Subcutaneous abdominal adipose tissue (tissue), 5 donors: ENCODE measurements at regions not wholly inside any gene's neighbourhood (a gene's known extent, or its start where the extent isn't known, plus 50 kb on each side); places are given as distances from the start of the nearest gene placed in this dataset.
A peak's percentile ranks its signal among the peaks of the same experiment; 100 is the strongest.

Experiments
- H3K27ac ChIP-seq: one replicate; pipeline ENCODE4 v1.7.0; 2013; ENCODE audit warnings: low read depth, mild to moderate bottlenecking, inconsistent platforms, low read length, moderate library complexity
- H3K27me3 ChIP-seq, 5 donors: one replicate each; pipeline ENCODE4 v1.7.0; 2013; ENCODE audit warnings: low read length in 5 of 5, inconsistent platforms in 1 of 5; ENCODE audit not compliant: control insufficient read depth in 5 of 5, insufficient read depth in 4 of 5
- H3K36me3 ChIP-seq, 5 donors: one replicate each; pipeline ENCODE4 v1.7.0; 2013; ENCODE audit warnings: low read length in 5 of 5; ENCODE audit not compliant: control insufficient read depth in 5 of 5, insufficient read depth in 5 of 5
- H3K4me1 ChIP-seq, 5 donors: one replicate each; pipeline ENCODE4 v1.7.0; 2013; ENCODE audit warnings: low read length in 5 of 5, mild to moderate bottlenecking in 3 of 5, moderate library complexity in 1 of 5; ENCODE audit not compliant: control insufficient read depth in 5 of 5, insufficient read depth in 5 of 5
- H3K4me3 ChIP-seq, 5 donors: one replicate each; pipeline ENCODE4 v1.7.0; 2013; ENCODE audit warnings: low read length in 5 of 5, low read depth in 1 of 5
- H3K9ac ChIP-seq, 5 donors: one replicate each; pipeline ENCODE4 v1.7.0; 2013; ENCODE audit warnings: low read length in 5 of 5, mild to moderate bottlenecking in 4 of 5, moderate library complexity in 3 of 5
- H3K9me3 ChIP-seq, 5 donors: one replicate each; pipeline ENCODE4 v1.7.0; 2013; ENCODE audit warnings: low read length in 5 of 5; ENCODE audit not compliant: control insufficient read depth in 5 of 5
- donor health status: healthy.
- donor health status: healthy.
- donor health status: healthy.
- donor health status: healthy.
- donor health status: healthy.

DNA sequence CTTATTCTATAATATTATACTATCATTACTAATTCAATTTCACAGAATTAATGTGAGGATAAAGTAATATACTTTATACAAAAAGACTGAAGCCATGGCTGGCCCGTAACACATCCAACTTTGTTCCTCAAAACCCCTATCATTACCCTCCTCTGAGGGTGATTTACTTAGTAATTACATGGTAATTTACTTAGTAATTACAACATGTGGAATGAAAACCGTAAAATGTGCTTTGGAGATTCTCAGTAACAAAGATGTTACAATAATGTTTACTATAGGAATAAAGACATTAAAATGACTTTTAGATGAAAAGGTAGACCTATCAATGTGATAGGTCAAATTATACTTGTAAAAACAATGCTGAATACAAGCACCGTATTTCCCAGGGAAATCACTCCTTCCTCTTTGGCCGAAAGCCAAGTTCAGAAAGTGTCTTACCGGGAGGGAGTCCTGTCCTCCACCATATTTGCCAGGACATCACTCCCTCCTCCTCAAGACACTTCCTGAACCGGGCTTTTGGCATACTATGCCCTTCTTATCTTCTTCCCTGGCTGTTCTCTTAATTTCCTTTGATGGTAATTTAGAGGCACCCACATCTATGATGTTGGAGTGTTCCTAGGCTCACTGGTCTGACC, 1047.8 kb downstream of the SOCS6 start:
- H3K4me3 ChIP-seq: no peak overlapping the region
- H3K27ac ChIP-seq: no peak overlapping the region
- H3K9me3 ChIP-seq: no peaks in the 10 kb centered on the region
- H3K4me1 ChIP-seq: no peaks in the 10 kb centered on the region
- H3K9ac ChIP-seq: no peak overlapping the region
- H3K36me3 ChIP-seq: no peaks in the 10 kb centered on the region
- H3K27me3 ChIP-seq: no peaks in the 10 kb centered on the region

DNA sequence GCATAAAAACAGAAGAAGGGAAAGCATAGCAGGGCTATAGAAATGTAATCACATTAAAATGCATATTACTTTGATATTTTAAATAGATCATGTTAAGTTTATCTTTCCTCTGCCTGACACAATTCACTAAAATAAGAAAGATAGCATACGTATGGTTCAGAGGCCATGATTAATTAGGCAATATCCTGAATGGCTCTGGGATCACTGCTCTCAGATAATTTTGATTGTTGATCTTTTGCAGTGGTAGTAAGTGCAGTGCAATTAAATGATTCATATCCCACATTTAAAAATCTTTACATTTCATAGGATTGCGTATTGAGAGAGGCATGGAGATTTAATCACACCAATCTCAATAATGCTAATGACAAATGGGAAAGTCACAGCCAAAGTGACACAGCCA, 1040.7 kb downstream of the SOCS6 start:
- Histone ChIP-seq H3K9ac (no peak overlapping the region), H3K36me3 (no peaks in the 10 kb centered on the region), H3K4me1 (peaks cover 0 to 12% (median 11%) of the 10 kb centered on the region in 5 donors), H3K9me3 (no peaks in the 10 kb centered on the region), H3K27me3 (no peaks in the 10 kb centered on the region), H3K27ac (no peak overlapping the region), H3K4me3 (no peak overlapping the region)

DNA sequence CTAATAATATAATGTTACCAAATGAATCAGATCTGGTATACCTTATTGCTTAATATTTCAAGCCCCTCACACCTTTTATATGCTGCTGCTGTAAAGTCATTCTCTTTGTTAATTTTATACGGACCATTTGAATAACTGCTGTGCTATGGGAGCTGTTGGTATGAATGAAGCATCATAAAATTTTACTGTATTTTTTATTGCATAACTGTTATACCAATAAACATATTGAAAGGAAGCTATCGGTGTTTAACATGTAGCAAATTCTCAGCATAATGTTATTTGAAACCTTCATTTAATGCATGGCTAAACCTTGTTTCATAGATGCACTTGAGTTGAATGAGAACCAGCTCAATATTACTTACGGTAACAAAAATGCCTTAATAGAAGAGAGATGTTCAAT, 1040.3 kb downstream of the SOCS6 start:
- Histone ChIP-seq H3K36me3 (no peaks in the 10 kb centered on the region), H3K27ac (no peak overlapping the region), H3K27me3 (no peaks in the 10 kb centered on the region), H3K9ac (no peak overlapping the region), H3K9me3 (no peaks in the 10 kb centered on the region), H3K4me1 (peaks cover 0 to 12% (median 11%) of the 10 kb centered on the region in 5 donors), H3K4me3 (no peak overlapping the region)

DNA sequence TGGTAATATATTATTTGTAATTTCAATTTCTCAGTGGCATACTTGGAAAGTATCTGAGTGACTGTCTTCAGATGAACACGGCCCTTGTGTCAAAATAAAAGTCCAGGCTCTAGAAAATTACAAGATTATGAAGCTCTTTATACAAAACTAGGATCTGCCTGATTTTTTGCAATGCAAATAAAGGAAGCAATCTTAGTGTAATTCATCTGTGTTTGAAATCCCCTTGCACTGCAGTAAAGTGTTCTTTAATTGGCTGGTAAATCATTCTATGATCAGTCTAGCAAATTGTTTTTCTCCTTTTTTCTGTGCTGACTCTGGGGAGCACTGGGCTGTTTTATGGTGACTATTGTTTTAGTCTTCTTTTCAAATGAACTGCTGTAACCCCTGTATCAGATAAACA, 1039.0 kb downstream of the SOCS6 start:
- Histone ChIP-seq H3K4me3 (peak overlapping the region in 2 of 5 donors; percentile 12 to 53), H3K9me3 (no peaks in the 10 kb centered on the region), H3K9ac (peak overlapping the region in 2 of 5 donors; percentile 48 to 52), H3K27ac (peak overlapping the region; percentile 13), H3K27me3 (no peaks in the 10 kb centered on the region), H3K4me1 (peaks cover 0 to 12% (median 11%) of the 10 kb centered on the region in 5 donors), H3K36me3 (no peaks in the 10 kb centered on the region)

DNA sequence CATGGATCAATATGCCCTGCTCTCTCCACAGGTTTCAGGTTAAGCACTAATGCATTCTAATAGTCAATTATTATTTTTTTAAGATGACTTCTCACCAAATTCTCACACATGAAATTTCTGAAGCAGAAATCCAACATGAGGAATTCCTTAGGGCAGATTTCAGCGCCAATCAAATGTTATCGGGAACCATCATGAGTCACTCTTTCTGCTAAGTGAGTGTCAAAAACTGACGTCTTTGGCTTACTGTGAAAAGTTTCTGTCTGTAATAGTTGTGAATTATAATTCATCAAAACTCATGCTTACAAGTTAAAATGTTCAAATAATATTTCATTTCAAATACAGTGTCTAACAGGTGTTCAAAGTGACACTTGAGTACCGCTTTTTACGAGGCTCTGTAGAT, 1038.6 kb downstream of the SOCS6 start:
- Histone ChIP-seq H3K4me1 (peaks cover 0 to 12% (median 11%) of the 10 kb centered on the region in 5 donors), H3K27ac (peak overlapping the region; percentile 13), H3K9ac (peak overlapping the region in 2 of 5 donors; percentile 48 to 52), H3K4me3 (peak overlapping the region in 2 of 5 donors; percentile 12 to 53), H3K36me3 (no peaks in the 10 kb centered on the region), H3K27me3 (no peaks in the 10 kb centered on the region), H3K9me3 (no peaks in the 10 kb centered on the region)

DNA sequence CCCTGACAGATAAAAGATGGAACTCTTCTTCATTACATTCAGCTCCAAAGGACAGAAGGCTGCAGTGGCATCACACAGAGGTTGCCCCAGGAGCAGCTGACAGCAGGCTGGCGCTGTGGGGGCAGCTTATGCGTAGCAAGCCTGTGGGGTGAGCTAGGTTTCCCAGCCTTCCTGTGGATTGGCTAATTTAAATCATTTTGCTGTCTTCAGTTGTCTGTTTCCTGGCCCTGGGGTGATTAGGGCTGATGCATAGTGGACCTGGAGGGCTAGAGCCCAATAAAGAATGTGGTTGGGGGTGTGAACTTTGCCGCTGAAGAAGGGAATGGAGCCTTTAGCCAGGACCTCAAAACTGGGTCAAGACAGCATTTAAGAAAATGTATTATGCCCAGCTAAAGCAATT, 1038.0 kb downstream of the SOCS6 start:
- Histone ChIP-seq H3K36me3 (no peaks in the 10 kb centered on the region), H3K4me3 (peak overlapping the region in 1 of 5 donors; percentile 53), H3K9ac (no peak overlapping the region), H3K27ac (no peak overlapping the region), H3K4me1 (peaks cover 0 to 12% (median 11%) of the 10 kb centered on the region in 5 donors), H3K9me3 (no peaks in the 10 kb centered on the region), H3K27me3 (no peaks in the 10 kb centered on the region)

DNA sequence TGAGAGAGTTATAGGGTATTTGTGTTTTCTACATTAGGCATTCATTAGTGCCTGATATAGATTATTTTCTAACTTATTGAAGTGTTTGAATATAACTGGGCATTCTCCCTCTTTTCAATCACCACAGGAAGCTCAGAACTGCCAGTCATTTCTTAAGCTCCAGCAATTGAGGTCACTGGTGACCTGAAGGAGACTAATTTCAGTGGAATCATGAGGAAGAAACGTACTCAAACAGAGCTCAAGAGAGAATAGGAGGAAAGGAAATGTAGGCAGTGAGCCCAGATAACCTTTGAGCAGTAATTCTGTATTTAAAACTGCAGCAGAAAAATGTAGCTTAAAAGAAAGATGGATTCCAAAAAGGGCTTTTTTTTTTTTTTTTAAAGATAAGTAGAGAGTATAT, 1035.5 kb downstream of the SOCS6 start:
- H3K27ac ChIP-seq: no peak overlapping the region
- H3K4me1 ChIP-seq: peaks cover 0 to 12% (median 11%) of the 10 kb centered on the region in 5 donors
- no peaks in the 10 kb centered on the region for H3K27me3 ChIP-seq
- H3K9ac ChIP-seq: no peak overlapping the region
- no peak overlapping the region for H3K4me3 ChIP-seq
- no peaks in the 10 kb centered on the region for H3K9me3 ChIP-seq
- H3K36me3 ChIP-seq: no peaks in the 10 kb centered on the region

DNA sequence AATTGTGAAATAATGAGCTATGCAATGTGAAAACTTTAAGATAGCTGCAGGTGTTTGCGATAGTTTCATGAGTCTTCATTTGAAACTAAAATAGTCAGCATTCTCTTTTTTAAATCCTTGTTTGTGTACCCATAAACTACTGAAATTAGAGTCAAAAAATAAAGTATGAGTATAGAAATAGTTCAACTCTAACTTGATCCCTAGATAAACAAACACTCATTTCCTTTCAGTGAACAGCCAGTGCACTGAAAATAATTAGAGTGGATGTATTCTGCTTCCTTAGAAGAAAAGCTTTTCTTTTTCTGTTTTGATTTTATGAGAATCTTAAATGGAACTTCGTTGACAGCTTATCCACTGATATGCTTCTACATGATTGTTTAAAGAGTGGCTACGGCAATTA, 1033.4 kb downstream of the SOCS6 start:
- H3K4me3 ChIP-seq: no peak overlapping the region
- no peaks in the 10 kb centered on the region for H3K36me3 ChIP-seq
- H3K9ac ChIP-seq: no peak overlapping the region
- no peak overlapping the region for H3K27ac ChIP-seq
- H3K9me3 ChIP-seq: no peaks in the 10 kb centered on the region
- H3K4me1 ChIP-seq: peaks cover 0 to 5% (median 2%) of the 10 kb centered on the region in 5 donors
- H3K27me3 ChIP-seq: no peaks in the 10 kb centered on the region

DNA sequence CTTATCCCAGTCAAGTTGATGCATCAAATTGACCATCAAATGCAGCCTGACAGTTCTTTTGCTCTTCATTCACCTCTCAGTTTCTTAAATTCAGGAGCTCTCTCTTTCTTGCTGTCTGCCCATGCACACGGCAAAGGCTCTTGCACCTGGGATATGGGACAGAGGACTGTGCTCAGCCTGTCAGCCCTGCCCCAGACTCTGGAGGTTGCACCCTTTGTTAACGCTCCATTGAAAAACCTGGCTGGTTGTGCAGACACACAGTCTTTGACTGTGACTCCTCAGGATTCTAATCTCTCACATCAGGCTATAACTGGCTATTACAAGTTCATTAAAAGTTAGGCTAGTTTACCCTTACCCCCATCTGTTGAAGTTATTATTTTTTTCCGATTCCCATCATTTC, 1032.5 kb downstream of the SOCS6 start:
- no peaks in the 10 kb centered on the region for H3K4me1 ChIP-seq
- no peak overlapping the region for H3K27ac ChIP-seq
- no peaks in the 10 kb centered on the region for H3K27me3 ChIP-seq

DNA sequence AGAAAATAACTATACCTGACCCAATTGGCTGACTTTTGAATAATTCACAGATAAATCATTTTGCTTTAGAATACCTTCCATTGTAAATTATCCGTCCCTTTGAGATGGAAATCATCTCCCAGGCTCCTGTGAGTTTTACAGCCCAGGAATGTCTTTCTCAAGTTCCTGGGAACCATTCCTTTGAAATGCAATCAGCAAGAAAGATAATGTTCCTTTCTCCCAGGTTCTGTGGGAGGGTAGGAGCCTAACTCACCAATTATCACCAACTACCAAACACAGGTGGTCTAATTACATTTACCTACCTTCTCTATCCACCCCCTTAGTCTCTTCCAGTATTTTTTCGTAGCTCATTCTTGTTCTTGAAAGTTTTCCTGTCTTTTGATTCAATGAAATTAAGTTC, 1016.0 kb downstream of the SOCS6 start:
- no peak overlapping the region for H3K27ac ChIP-seq
- H3K27me3 ChIP-seq: no peaks in the 10 kb centered on the region
- H3K9me3 ChIP-seq: no peaks in the 10 kb centered on the region
- H3K4me3 ChIP-seq: no peak overlapping the region
- no peaks in the 10 kb centered on the region for H3K4me1 ChIP-seq
- no peaks in the 10 kb centered on the region for H3K36me3 ChIP-seq
- no peak overlapping the region for H3K9ac ChIP-seq

More for the DNA sequence above, 1032.5 kb downstream of the SOCS6 start:
- H3K4me3 ChIP-seq: no peak overlapping the region
- no peak overlapping the region for H3K9ac ChIP-seq
- H3K9me3 ChIP-seq: no peaks in the 10 kb centered on the region
- no peaks in the 10 kb centered on the region for H3K36me3 ChIP-seq
